DMS 273 (cell line): ENCODE measurements at regions not wholly inside any gene's neighbourhood (a gene's known extent, or its start where the extent isn't known, plus 50 kb on each side); places are given as distances from the start of the nearest gene placed in this dataset.
A peak's percentile ranks its signal among the peaks of the same experiment; 100 is the strongest.

Experiments
- DNase-seq: peaks from one replicate; lab custom pipeline; 2025; ENCODE audit not compliant: unreplicated experiment; lab: John Stamatoyannopoulos, UW

- DNase-seq: no peak
These were observed 419.4 kb downstream of the CENPC start for GRCh38 chr4:67125636-67126514.

- DNase-seq: no peak
These were observed 420.6 kb downstream of the CENPC start for GRCh38 chr4:67124716-67125115.

GRCh38 chr4:67122029-67122428, 423.3 kb downstream of the CENPC start:
- DNase-seq: peak; percentile 2

GRCh38 chr4:67120369-67120768, 424.9 kb downstream of the CENPC start:
- DNase-seq: no peak

GRCh38 chr4:67109276-67109675, 436.0 kb downstream of the CENPC start:
- DNase-seq: no peak

- peak; percentile 87 for DNase-seq
These were observed 438.3 kb downstream of the CENPC start for GRCh38 chr4:67106861-67107460.

GRCh38 chr4:67104145-67104544, 441.2 kb downstream of the CENPC start:
- no peak for DNase-seq

GRCh38 chr4:67103001-67103747, 442.1 kb downstream of the CENPC start:
- DNase-seq: peak; percentile 6

- DNase-seq: peak; percentile 2
These were observed 443.7 kb downstream of the CENPC start for GRCh38 chr4:67101612-67102011.

- no peak for DNase-seq
These were observed 453.0 kb downstream of the CENPC start for GRCh38 chr4:67092351-67092750.

- no peak for DNase-seq
These were observed 453.6 kb downstream of the CENPC start for GRCh38 chr4:67091673-67092072.

- peak; percentile 38 for DNase-seq
These were observed 457.4 kb downstream of the CENPC start for GRCh38 chr4:67087897-67088296.

GRCh38 chr4:67084783-67085182, 460.5 kb downstream of the CENPC start:
- DNase-seq: no peak

GRCh38 chr4:67083496-67083895, 461.8 kb downstream of the CENPC start:
- DNase-seq: no peak

- no peak for DNase-seq
These were observed 462.6 kb downstream of the CENPC start for GRCh38 chr4:67082746-67083145.

GRCh38 chr4:67080046-67080557, 465.2 kb downstream of the CENPC start:
- no peak for DNase-seq

GRCh38 chr4:67071641-67072040, 473.7 kb downstream of the CENPC start:
- DNase-seq: no peak

- DNase-seq: no peak
These were observed 490.0 kb downstream of the CENPC start for GRCh38 chr4:67055319-67055718.

- no peak for DNase-seq
These were observed 490.4 kb downstream of the CENPC start for GRCh38 chr4:67054896-67055295.

- peak; percentile 6 for DNase-seq
These were observed 492.3 kb downstream of the CENPC start for GRCh38 chr4:67052814-67053675.
